ENCODE measurements at regions not wholly inside any gene's neighbourhood (a gene's known extent, or its start where the extent isn't known, plus 50 kb on each side); places are given as distances from the start of the nearest gene placed in this dataset.

GRCh38 chr4:59393780-59394179 is 1806.3 kb upstream of the ADGRL3 start:
- TF ChIP-seq, protein P1, sequence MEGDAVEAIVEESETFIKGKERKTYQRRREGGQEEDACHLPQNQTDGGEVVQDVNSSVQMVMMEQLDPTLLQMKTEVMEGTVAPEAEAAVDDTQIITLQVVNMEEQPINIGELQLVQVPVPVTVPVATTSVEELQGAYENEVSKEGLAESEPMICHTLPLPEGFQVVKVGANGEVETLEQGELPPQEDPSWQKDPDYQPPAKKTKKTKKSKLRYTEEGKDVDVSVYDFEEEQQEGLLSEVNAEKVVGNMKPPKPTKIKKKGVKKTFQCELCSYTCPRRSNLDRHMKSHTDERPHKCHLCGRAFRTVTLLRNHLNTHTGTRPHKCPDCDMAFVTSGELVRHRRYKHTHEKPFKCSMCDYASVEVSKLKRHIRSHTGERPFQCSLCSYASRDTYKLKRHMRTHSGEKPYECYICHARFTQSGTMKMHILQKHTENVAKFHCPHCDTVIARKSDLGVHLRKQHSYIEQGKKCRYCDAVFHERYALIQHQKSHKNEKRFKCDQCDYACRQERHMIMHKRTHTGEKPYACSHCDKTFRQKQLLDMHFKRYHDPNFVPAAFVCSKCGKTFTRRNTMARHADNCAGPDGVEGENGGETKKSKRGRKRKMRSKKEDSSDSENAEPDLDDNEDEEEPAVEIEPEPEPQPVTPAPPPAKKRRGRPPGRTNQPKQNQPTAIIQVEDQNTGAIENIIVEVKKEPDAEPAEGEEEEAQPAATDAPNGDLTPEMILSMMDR (IDR thresholded peaks at IDR 0.05) = no peak
- TF ChIP-seq POLR2A (IDR thresholded peaks at IDR 0.05) = no peak
- H3K4me1 ChIP-seq = no peaks in the 10 kb centered on the region
- 50% methylated on average over 2 of the region's 5 CpGs for WGBS (ENCODE audit: insufficient coverage, low coverage, low lambda C conversion rate, missing lambda C conversion rate)
- intact Hi-C loops (cut with DNase I) = no loop called here
- DNase-seq (no peak), ATAC-seq (no peak)
- H3K4me3 ChIP-seq = no peak overlapping the region
- H3K27me3 ChIP-seq = no peaks in the 10 kb centered on the region
- H3K27ac ChIP-seq = no peak overlapping the region
- H3K36me3 ChIP-seq = no peaks in the 10 kb centered on the region
- no peaks in the 10 kb centered on the region for H3K9me3 ChIP-seq

DNA sequence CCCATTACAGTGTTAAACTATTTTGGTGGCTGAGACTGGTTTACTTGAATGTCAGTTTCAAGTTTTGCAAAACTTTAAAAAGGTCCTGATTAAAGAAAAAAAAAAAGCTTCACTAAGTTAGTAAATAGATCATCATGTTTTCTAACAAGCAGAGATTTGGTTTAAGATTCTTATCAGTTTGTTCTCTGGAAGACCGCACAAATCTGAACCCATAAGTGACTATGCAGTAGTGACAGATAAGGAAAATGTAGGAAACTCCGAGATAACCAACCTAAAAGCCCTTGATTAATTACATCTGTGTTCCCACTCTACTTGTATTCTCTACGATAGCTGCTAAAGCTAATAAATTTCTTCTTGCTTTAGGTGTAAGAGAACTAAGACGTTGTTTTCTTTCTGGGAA is 1799.8 kb upstream of the ADGRL3 start:
- 22% methylated on average over 4 of the region's 4 CpGs for WGBS (ENCODE audit: insufficient coverage, low coverage, low lambda C conversion rate, missing lambda C conversion rate)
- Histone ChIP-seq H3K27ac (no peak overlapping the region), H3K27me3 (no peaks in the 10 kb centered on the region), H3K4me1 (no peaks in the 10 kb centered on the region), H3K4me3 (no peak overlapping the region), H3K9me3 (no peaks in the 10 kb centered on the region), H3K36me3 (no peaks in the 10 kb centered on the region)
- intact Hi-C loops (cut with DNase I) = no loop called here
- ATAC-seq (no peak), DNase-seq (no peak)
- TF ChIP-seq, protein P1 (IDR thresholded peaks at IDR 0.05) = no peak
- TF ChIP-seq POLR2A (IDR thresholded peaks at IDR 0.05) = no peak

GRCh38 chr4:59409647-59410046 is 1790.5 kb upstream of the ADGRL3 start:
- Histone ChIP-seq H3K27me3 (no peaks in the 10 kb centered on the region), H3K36me3 (no peaks in the 10 kb centered on the region), H3K4me1 (no peaks in the 10 kb centered on the region), H3K4me3 (no peak overlapping the region), H3K27ac (no peak overlapping the region), H3K9me3 (no peaks in the 10 kb centered on the region)
- no peak for TF ChIP-seq POLR2A (IDR thresholded peaks at IDR 0.05)
- TF ChIP-seq, protein P1 (IDR thresholded peaks at IDR 0.05) = no peak
- DNase-seq = no peak
- ATAC-seq = no peak
- intact Hi-C loops (cut with DNase I) = no loop called here

- TF ChIP-seq, protein P1 (IDR thresholded peaks at IDR 0.05) = no peak
- no peak for TF ChIP-seq POLR2A (IDR thresholded peaks at IDR 0.05)
- H3K9me3 ChIP-seq = no peaks in the 10 kb centered on the region
- no peaks in the 10 kb centered on the region for H3K4me1 ChIP-seq
- H3K36me3 ChIP-seq = no peaks in the 10 kb centered on the region
- no peak overlapping the region for H3K4me3 ChIP-seq
- H3K27ac ChIP-seq = no peak overlapping the region
- intact Hi-C loops (cut with DNase I) = no loop called here
- ATAC-seq = no peak
- WGBS (ENCODE audit: insufficient coverage, low coverage, low lambda C conversion rate, missing lambda C conversion rate) = 46% methylated on average over 4 of the region's 5 CpGs
- H3K27me3 ChIP-seq = no peaks in the 10 kb centered on the region
- no peak for DNase-seq
Observed at GRCh38 chr4:59412739-59413138, 1787.4 kb upstream of the ADGRL3 start.

DNA sequence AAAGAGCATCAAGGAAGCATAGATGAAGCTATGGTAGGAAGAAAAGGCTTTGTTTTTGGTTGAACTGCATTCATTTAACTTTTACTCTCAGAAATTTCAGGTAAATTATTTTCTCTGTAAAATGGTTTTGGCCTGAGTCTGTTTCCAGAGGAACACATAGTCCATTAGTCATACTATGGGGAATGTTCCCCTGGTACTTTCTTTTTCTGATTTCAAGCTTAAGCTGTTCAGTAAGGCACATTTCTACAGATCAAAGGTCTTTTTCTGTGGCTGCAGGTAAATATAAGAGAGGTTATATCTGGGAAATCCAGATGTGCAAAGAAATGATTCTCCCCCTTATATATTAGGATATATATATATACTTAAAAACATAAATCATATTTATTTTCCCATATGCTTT is 1744.4 kb upstream of the ADGRL3 start:
- DNase-seq = no peak
- Histone ChIP-seq H3K4me3 (no peak overlapping the region), H3K9me3 (no peaks in the 10 kb centered on the region), H3K27me3 (no peaks in the 10 kb centered on the region), H3K36me3 (no peaks in the 10 kb centered on the region), H3K27ac (no peak overlapping the region), H3K4me1 (no peaks in the 10 kb centered on the region)
- TF ChIP-seq POLR2A (IDR thresholded peaks at IDR 0.05) = no peak
- TF ChIP-seq, protein P1 (IDR thresholded peaks at IDR 0.05) = no peak
- no peak for ATAC-seq
- intact Hi-C loops (cut with DNase I) = no loop called here

All from right lobe of liver (tissue), 6 donors.